Transverse colon (tissue), 4 donors: ENCODE measurements at regions not wholly inside any gene's neighbourhood (a gene's known extent, or its start where the extent isn't known, plus 50 kb on each side); places are given as distances from the start of the nearest gene placed in this dataset.

Experiments
- DNase-seq: peaks from one replicate; pipeline ENCODE4 v3.0.0-alpha.2; 2019
- H3K27ac ChIP-seq, 4 donors: fragments of 200-600 bp; sonication (generic); 2 replicates each; pipeline ENCODE4 v1.5.1; 2016 to 2018; ENCODE audit warnings: inconsistent platforms in 4 of 4
- H3K27me3 ChIP-seq: fragments of 200-600 bp; sonication (generic); 2 replicates; pipeline ENCODE4 v1.5.1; 2017; ENCODE audit warnings: inconsistent platforms
- H3K36me3 ChIP-seq, 4 donors: fragments of 200-600 bp; sonication (generic); 2 replicates each; pipeline ENCODE4 v1.5.1; 2017 to 2019; ENCODE audit warnings: inconsistent platforms in 4 of 4
- H3K4me1 ChIP-seq, 4 donors: fragments of 200-600 bp; sonication (generic); 2 replicates each; pipeline ENCODE4 v1.5.1; 2017 to 2020; ENCODE audit warnings: inconsistent platforms in 4 of 4
- H3K4me3 ChIP-seq, 4 donors: fragments of 200-600 bp; sonication (generic); 1 replicate in 1 of 4; 2 replicates in 3 of 4; pipeline versions ENCODE4 v1.5.1 to v1.6.1; 2017 to 2019; ENCODE audit warnings: inconsistent platforms in 4 of 4
- H3K9me3 ChIP-seq, 2 donors: fragments of 200-600 bp; sonication (generic); 2 replicates each; pipeline ENCODE4 v1.5.1; 2017 to 2019; ENCODE audit warnings: inconsistent platforms in 2 of 2
- CTCF ChIP-seq, 5 experiments: fragments of 200-600 bp in 3 of 5; fragments of 450-650 bp in 2 of 5; sonication (generic) in 3 of 5; IDR thresholded peaks; 1 replicate in 2 of 5; 2 replicates in 3 of 5; pipeline ENCODE4 v1.5.1; 2016 to 2017; ENCODE audit warnings: antibody characterized with exemption in 5 of 5, inconsistent platforms in 3 of 5, mild to moderate bottlenecking in 2 of 5, moderate library complexity in 1 of 5
- EP300 ChIP-seq: sonication (generic); formaldehyde crosslinking; IDR thresholded peaks from one replicate; pipeline ENCODE4 v1.6.1; 2017; ENCODE audit warnings: antibody characterized with exemption, low read depth
- POLR2A ChIP-seq: fragments of 450-650 bp; IDR thresholded peaks from one replicate; pipeline ENCODE4 v1.6.1; 2016; ENCODE audit warnings: antibody characterized with exemption, mild to moderate bottlenecking, moderate library complexity
- POLR2AphosphoS5 ChIP-seq, 3 donors: sonication (generic); formaldehyde crosslinking; IDR thresholded peaks; one replicate each; pipeline ENCODE4 v1.6.1; 2016; ENCODE audit warnings: antibody characterized with exemption in 3 of 3
- WGBS, 2 donors: methylation state at CpG; one replicate each; pipeline ENCODE4 v1.1.5; 2018; ENCODE audit warnings: low coverage in 1 of 2; 5-methylcytosine and 5-hydroxymethylcytosine counted together
- in situ Hi-C, 4 donors: fragments of 200-750 bp; cut with MboI; loops; one replicate each; pipeline versions ENCODE4 v1.15.0 to v1.15.1; 2017; ENCODE audit warnings: low sequenced_read_pairs in 3 of 4, low pct_ligation_motif_present in 1 of 4, low pct_unique_long_range_greater_than_20kb in 1 of 4
- intact Hi-C: fragments of 100-400 bp; cut with DNase I; formaldehyde crosslinking; loops from one replicate; pipeline ENCODE4 v1.15.1; 2023; ENCODE audit warnings: low total_unique reads

- 69 to 72% methylated on average over 4 of the region's 4 CpGs for WGBS, 2 donors
- in situ Hi-C loops: no loop called here
Measured at GRCh38 chr1:239269706-239270105, 116.7 kb upstream of the CHRM3 start.

GRCh38 chr1:239268941-239269340, 117.4 kb upstream of the CHRM3 start:
- H3K4me3 ChIP-seq: no peak overlapping the region
- no peaks in the 10 kb centered on the region for H3K9me3 ChIP-seq
- TF ChIP-seq EP300: no peak
- no peak for TF ChIP-seq POLR2A
- no peak for TF ChIP-seq POLR2AphosphoS5 (IDR thresholded peaks at IDR 0.05)
- TF ChIP-seq CTCF (IDR thresholded peaks at IDR 0.05): no peak
- no peaks in the 10 kb centered on the region for H3K4me1 ChIP-seq
- in situ Hi-C loops (no loop called here), intact Hi-C loops (no loop called here)
- DNase-seq: no peak
- 78 to 81% methylated on average over 4 of the region's 4 CpGs for WGBS, 2 donors
- no peaks in the 10 kb centered on the region for H3K36me3 ChIP-seq
- H3K27me3 ChIP-seq: no peaks in the 10 kb centered on the region
- no peak overlapping the region for H3K27ac ChIP-seq

More at GRCh38 chr1:239269706-239270105, 116.7 kb upstream of the CHRM3 start:
- Histone ChIP-seq H3K36me3 (no peaks in the 10 kb centered on the region), H3K27ac (no peak overlapping the region), H3K4me1 (no peaks in the 10 kb centered on the region), H3K27me3 (no peaks in the 10 kb centered on the region), H3K4me3 (no peak overlapping the region), H3K9me3 (no peaks in the 10 kb centered on the region)
- no peak for DNase-seq
- TF ChIP-seq EP300 (no peak), POLR2A (no peak), POLR2AphosphoS5 (IDR thresholded peaks at IDR 0.05) (no peak), CTCF (IDR thresholded peaks at IDR 0.05) (no peak)
- intact Hi-C loops: no loop called here

GRCh38 chr1:239268007-239268406, 118.4 kb upstream of the CHRM3 start:
- 80 to 85% methylated on average over 3 to 6 of the region's 6 CpGs for WGBS, 2 donors

GRCh38 chr1:239263801-239264200, 122.6 kb upstream of the CHRM3 start:
- Histone ChIP-seq H3K4me1 (no peaks in the 10 kb centered on the region), H3K27me3 (no peaks in the 10 kb centered on the region), H3K27ac (no peak overlapping the region), H3K9me3 (no peaks in the 10 kb centered on the region), H3K4me3 (no peak overlapping the region), H3K36me3 (no peaks in the 10 kb centered on the region)
- 50 to 65% methylated on average over 5 of the region's 5 CpGs for WGBS, 2 donors
- intact Hi-C loops (no loop called here), in situ Hi-C loops (no loop called here)
- DNase-seq: no peak
- no peak for TF ChIP-seq CTCF (IDR thresholded peaks at IDR 0.05)
- no peak for TF ChIP-seq POLR2AphosphoS5 (IDR thresholded peaks at IDR 0.05)
- TF ChIP-seq EP300: no peak
- no peak for TF ChIP-seq POLR2A

More at GRCh38 chr1:239268007-239268406, 118.4 kb upstream of the CHRM3 start:
- no peak for DNase-seq
- H3K4me1 ChIP-seq: no peaks in the 10 kb centered on the region
- H3K27me3 ChIP-seq: no peaks in the 10 kb centered on the region
- no peak overlapping the region for H3K4me3 ChIP-seq
- H3K36me3 ChIP-seq: no peaks in the 10 kb centered on the region
- no peak for TF ChIP-seq POLR2A
- no peak for TF ChIP-seq CTCF (IDR thresholded peaks at IDR 0.05)
- TF ChIP-seq EP300: no peak
- no peak for TF ChIP-seq POLR2AphosphoS5 (IDR thresholded peaks at IDR 0.05)
- no peaks in the 10 kb centered on the region for H3K9me3 ChIP-seq
- intact Hi-C loops (no loop called here), in situ Hi-C loops (no loop called here)
- no peak overlapping the region for H3K27ac ChIP-seq
